SU-DHL-6 (cell line): ENCODE measurements at regions not wholly inside any gene's neighbourhood (a gene's known extent, or its start where the extent isn't known, plus 50 kb on each side); places are given as distances from the start of the nearest gene placed in this dataset.

ENCODE experiments used
- EZH2phosphoT487 ChIP-seq: fragments of 200-600 bp; sonication (generic), shearing (Covaris generic); conservative IDR thresholded peaks from 2 replicates; pipeline ENCODE4 v1.6.1; 2018; ENCODE audit warnings: mild to moderate bottlenecking, antibody characterized with exemption, low read length, moderate library complexity, mixed read lengths
- TF ChIP-seq, protein P1 (sequence below): fragments of 200-600 bp; sonication (generic); IDR thresholded peaks from one replicate; pipeline ENCODE4 v1.5.1; 2017; ENCODE audit warnings: antibody characterized with exemption, mild to moderate bottlenecking, low read length, moderate library complexity; ENCODE audit not compliant: insufficient read depth, poor library complexity, severe bottlenecking

DNA sequence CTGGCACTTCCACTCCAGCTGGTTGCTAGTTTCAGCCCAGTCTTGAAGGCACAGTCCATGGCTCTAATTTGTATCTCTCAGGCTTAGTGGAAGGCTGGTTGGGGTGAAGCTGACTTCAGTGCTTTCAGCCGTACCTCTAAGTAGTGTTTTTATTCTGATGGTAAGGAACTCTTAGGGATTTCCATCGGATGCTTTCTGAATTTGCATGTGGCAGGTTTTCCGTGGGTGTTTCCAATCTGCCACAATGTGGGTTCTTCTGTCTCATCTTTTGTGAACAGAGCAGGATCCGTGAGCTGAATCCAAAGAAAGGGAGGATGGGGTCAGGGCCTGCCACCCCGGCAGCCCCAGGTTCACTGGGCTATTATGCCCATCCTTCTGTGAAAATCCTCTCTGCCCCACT, 607.9 kb upstream of the MKI67 start:
- TF ChIP-seq, protein P1, sequence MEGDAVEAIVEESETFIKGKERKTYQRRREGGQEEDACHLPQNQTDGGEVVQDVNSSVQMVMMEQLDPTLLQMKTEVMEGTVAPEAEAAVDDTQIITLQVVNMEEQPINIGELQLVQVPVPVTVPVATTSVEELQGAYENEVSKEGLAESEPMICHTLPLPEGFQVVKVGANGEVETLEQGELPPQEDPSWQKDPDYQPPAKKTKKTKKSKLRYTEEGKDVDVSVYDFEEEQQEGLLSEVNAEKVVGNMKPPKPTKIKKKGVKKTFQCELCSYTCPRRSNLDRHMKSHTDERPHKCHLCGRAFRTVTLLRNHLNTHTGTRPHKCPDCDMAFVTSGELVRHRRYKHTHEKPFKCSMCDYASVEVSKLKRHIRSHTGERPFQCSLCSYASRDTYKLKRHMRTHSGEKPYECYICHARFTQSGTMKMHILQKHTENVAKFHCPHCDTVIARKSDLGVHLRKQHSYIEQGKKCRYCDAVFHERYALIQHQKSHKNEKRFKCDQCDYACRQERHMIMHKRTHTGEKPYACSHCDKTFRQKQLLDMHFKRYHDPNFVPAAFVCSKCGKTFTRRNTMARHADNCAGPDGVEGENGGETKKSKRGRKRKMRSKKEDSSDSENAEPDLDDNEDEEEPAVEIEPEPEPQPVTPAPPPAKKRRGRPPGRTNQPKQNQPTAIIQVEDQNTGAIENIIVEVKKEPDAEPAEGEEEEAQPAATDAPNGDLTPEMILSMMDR: no peak
- TF ChIP-seq EZH2phosphoT487: no peak
